ENCODE measurements at regions not wholly inside any gene's neighbourhood (a gene's known extent, or its start where the extent isn't known, plus 50 kb on each side); places are given as distances from the start of the nearest gene placed in this dataset.

- Histone ChIP-seq H3K9me3 (ENCODE audit: control insufficient read depth, insufficient read depth, low read length) (peaks cover 51% of the 10 kb centered on the region), H3K4ac (ENCODE audit: low read depth, low read length) (no peak overlapping the region), H3K4me3 (ENCODE audit: insufficient read depth, low read depth, low read length) (no peak overlapping the region), H3K56ac (ENCODE audit: extremely low read depth, insufficient read depth, low read length) (no peak overlapping the region), H3K14ac (replicated peaks; ENCODE audit: low read depth, low read length) (no peak overlapping the region), H4K20me1 (ENCODE audit: insufficient read depth, low read length) (no peaks in the 10 kb centered on the region), H3K9me1 (ENCODE audit: insufficient read depth, low read length) (no peaks in the 10 kb centered on the region), H3K23ac (ENCODE audit: low read depth, low read length) (no peak overlapping the region), H4K5ac (ENCODE audit: low read depth, low read length) (no peak overlapping the region), H4K8ac (ENCODE audit: low read depth in 2 of 2, low read length in 2 of 2) (no peak overlapping the region), H2BK20ac (ENCODE audit: low read depth, low read length) (no peak overlapping the region), H3K9ac (ENCODE audit: low read depth, low read length) (no peak overlapping the region), H3K4me2 (ENCODE audit: low read depth, low read length) (no peak overlapping the region), H3K27ac (ENCODE audit: insufficient read depth, low read length) (no peak overlapping the region), H4K91ac (ENCODE audit: insufficient read depth, low read depth, low read length) (no peak overlapping the region), H3K4me1 (ENCODE audit: control insufficient read depth, insufficient read depth, low read length) (no peaks in the 10 kb centered on the region), H3K18ac (ENCODE audit: low read depth, low read length) (no peak overlapping the region), H2BK120ac (ENCODE audit: low read depth, low read length) (no peak overlapping the region), H3K36me3 (ENCODE audit: control insufficient read depth, insufficient read depth, low read length) (no peaks in the 10 kb centered on the region), H2BK15ac (ENCODE audit: low read depth, low read length) (no peak overlapping the region), H2AK9ac (replicated peaks; ENCODE audit: low read depth, low read length, poor library complexity) (no peak overlapping the region), H2BK5ac (ENCODE audit: low read depth, low read length, poor library complexity, severe bottlenecking) (no peak overlapping the region), H2AK5ac (ENCODE audit: low read depth, low read length) (no peak overlapping the region), H3K79me1 (ENCODE audit: low read depth in 1 of 2, low read length in 2 of 2) (no peaks in the 10 kb centered on the region), H2AFZ (replicated peaks; ENCODE audit: low read length, poor library complexity) (no peak overlapping the region), H3K27me3 (ENCODE audit: control insufficient read depth, insufficient read depth, low read length) (no peaks in the 10 kb centered on the region)
- ChIA-PET CTCF (no interaction called here), POLR2A (ENCODE audit: unreplicated experiment) (no interaction called here)
- BruUV-seq (replicated peaks): no TSS peak
- DNase-seq: no peak
- in situ Hi-C loops (cut with MboI; ENCODE audit: low sequenced_read_pairs): no loop called here
- dilution Hi-C loops (cut with HindIII; ENCODE audit: low sequenced_read_pairs, unreplicated experiment): no loop called here
- 60% methylated on average over 2 of the region's 9 CpGs; no CpG with 5 or more reads in 1 of the 2 experiments for WGBS, 2 experiments (ENCODE audit: extremely low coverage in 2 of 2, insufficient read length in 1 of 2)
- intact Hi-C loops (cut with micrococcal nuclease): no loop called here
- no peak for ATAC-seq (ENCODE audit: low read depth)
- no peak for TF ChIP-seq ELK1 (IDR thresholded peaks at IDR 0.05; ENCODE audit: borderline replicate concordance, low read depth, low read length)
- TF ChIP-seq RAD21 (IDR thresholded peaks at IDR 0.05; ENCODE audit: low read length): no peak
- no peak for TF ChIP-seq CHD1 (IDR thresholded peaks at IDR 0.05; ENCODE audit: low read depth, low read length)
- TF ChIP-seq, protein P1, sequence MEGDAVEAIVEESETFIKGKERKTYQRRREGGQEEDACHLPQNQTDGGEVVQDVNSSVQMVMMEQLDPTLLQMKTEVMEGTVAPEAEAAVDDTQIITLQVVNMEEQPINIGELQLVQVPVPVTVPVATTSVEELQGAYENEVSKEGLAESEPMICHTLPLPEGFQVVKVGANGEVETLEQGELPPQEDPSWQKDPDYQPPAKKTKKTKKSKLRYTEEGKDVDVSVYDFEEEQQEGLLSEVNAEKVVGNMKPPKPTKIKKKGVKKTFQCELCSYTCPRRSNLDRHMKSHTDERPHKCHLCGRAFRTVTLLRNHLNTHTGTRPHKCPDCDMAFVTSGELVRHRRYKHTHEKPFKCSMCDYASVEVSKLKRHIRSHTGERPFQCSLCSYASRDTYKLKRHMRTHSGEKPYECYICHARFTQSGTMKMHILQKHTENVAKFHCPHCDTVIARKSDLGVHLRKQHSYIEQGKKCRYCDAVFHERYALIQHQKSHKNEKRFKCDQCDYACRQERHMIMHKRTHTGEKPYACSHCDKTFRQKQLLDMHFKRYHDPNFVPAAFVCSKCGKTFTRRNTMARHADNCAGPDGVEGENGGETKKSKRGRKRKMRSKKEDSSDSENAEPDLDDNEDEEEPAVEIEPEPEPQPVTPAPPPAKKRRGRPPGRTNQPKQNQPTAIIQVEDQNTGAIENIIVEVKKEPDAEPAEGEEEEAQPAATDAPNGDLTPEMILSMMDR (conservative IDR thresholded peaks at IDR 0.05; ENCODE audit: low read depth, low read length): no peak
- no peak for TF ChIP-seq RCOR1 (IDR thresholded peaks at IDR 0.05; ENCODE audit: insufficient replicate concordance, low read length)
- no peak for TF ChIP-seq CEBPB (IDR thresholded peaks at IDR 0.05; ENCODE audit: low read depth, low read length)
- no peak for TF ChIP-seq FOS (IDR thresholded peaks at IDR 0.05; ENCODE audit: low read depth, low read length)
Observed at GRCh38 chr2:2702385-2702784, 371.3 kb upstream of the MYT1L start.
